Stimulated activated CD4-positive, alpha-beta T cell treated with anti-CD3 and anti-CD28 coated beads, Interleukin-4, amount 100 ng/mL, for 24 hours (primary cell): ENCODE measurements at regions not wholly inside any gene's neighbourhood (a gene's known extent, or its start where the extent isn't known, plus 50 kb on each side); places are given as distances from the start of the nearest gene placed in this dataset.
"Not testable (repeated sequence)": the region's sequence is repeated elsewhere in the genome, so short reads cannot be mapped to it uniquely, and the experiment has no call there.

ENCODE experiments used
- DNase-seq: peaks from one replicate; pipeline ENCODE4 v3.0.0-alpha.2; 2020

DNA sequence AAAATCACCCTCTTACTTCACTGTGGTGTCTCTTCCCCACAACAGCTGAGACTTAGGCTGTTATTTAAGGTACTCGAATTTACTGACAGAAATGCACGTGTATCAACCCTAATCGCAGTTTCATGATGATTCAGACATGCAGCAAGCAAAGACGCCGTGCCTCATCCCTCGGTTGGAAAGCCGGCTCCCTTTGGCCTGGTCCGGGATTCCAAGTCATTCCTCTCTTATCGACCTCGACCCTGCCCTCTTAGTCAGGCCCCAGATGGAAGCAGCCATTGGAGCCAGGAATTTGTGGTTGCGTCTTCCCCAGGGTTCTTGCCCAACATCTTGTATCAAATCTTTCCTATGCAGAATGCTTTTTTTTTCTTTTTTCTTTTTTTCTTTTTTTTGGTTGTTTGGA is 229.5 kb downstream of the GATA3 start:
- DNase-seq = no peak

DNA sequence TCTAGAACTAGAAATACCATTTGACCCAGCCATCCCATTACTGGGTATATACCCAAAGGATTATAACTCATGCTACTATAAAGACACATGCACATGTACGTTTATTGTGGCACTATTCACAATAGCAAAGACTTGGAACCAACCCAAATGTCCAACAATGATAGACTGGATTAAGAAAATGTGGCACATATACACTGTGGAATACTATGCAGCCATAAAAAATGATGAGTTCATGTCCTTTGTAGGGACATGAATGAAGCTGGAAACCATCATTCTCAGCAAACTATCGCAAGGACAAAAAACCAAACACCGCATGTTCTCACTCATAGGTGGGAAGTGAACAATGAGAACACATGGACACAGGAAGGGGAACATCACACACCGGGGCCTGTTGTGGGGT is 231.5 kb downstream of the GATA3 start:
- DNase-seq = not testable (repeated sequence)

DNA sequence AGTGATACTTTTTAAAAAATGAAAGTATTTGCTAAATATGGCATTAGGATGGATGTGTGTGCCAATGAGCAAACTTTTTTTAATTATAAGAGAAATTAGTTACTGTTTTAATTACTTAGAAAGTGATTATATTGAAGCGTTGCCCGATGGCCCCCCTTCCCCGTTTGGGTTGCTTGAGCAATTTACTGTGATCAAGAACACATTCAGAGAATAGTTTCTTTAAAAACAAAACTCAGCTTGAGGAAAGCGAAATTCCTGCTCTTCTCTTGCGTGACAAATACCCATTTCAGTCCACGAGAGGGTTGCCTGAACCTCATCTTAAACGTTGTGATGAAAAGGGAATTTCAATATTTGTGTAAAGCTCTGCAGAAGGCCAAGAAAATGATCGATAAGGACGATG is 234.1 kb downstream of the GATA3 start:
- no peak for DNase-seq

DNA sequence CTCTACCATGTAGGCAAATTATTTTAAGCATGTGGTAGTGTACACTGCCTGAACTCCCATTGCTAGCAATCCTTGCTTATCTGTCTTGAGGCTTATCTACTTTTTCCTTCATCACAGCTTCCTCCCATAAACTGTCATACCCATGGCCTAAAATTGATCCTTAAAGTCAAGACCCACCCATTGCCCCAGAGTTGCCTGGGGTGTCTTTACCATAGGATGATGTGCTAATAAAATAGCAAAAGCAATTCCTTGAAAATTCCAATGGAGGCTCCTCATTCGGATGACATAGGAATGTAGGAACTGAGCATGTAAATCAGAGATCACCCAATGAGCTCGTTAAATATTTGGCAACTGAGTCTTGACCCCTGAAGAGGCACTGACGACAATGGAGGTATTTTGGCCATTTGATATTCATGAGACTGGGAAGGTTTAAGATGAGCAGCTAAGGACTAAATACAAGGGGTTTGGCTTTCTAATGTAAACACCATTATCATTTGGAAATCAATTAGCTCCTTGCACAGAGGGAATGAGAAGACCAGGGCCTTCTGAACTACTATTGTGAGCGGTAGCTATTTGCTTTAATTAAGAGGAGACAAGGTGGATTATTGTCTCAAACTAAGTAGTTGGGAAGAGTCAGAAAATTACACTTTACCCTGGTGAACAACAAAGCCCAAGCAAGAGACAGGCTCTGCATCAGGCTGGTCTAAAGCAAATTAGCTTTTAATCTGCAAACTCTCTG is 234.9 kb downstream of the GATA3 start:
- no peak for DNase-seq

DNA sequence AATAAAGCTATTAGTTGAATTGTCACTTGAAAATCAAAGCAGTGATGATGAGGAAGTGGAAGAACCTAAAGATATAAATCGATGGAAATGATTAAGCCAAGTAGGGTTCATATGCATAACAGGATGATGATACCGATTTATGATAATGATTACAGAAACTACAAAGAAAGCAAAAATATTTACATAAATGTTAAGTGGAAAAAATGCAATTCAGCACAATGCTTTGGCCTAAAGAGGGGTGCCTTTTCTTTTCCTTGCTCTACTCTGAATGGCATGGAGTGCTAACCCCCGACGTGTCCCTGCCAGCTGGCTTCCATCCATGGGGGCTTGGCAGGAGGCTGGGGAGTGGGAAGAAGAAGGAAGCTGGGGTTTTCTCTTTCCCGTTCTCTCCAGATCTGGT is 240.3 kb downstream of the GATA3 start:
- no peak for DNase-seq

DNA sequence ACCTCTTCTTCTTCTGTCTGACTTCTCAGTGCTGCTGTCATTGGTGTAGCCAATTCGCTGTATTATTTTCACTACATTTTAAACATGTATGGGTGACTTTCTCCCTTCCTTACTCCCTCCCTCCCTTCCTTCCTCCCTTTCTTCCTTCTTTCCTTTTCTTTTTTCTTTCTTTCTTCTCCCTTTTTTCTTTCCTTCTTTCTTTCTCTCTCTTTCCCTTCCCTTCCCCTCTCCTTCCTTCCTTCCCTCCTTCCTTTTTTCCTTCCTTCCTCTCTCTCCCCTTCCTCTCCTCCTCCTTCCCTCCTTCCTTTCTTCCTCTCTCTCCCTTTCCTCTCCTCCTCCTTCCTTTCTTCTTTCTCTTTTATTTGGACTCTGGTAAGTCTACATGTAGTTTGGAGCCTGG is 240.8 kb downstream of the GATA3 start:
- DNase-seq = no peak

DNA sequence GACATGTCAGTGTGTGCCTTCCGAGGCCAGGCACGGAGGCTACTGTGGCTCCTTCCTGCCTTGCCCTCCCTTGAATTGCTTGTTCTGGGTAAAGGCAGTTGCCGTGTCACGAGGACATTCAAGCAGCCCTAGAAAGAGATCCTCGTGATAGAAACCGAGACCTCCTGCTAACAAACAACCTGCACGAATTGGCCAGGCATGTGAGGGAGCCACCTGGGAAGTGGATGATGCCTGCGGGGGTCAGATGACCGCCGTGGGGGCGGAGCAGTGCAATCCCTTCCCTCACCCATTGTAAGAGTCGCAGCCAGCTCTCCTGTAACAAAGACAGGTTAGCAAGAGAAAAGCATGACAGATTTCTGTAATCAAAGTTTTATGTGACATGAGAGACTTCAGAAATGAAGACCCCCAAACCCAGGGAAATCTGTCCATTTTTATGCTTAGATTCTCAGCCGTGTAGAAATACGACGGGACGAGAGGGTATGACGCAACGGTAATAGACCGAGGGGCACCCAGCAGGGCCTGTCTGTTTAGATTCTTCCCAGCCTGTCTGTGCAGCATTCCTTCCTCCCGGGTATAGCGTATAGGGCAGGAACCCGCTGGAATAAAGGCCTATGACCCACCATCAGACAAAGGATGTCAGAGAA is 241.7 kb downstream of the GATA3 start:
- no peak for DNase-seq

DNA sequence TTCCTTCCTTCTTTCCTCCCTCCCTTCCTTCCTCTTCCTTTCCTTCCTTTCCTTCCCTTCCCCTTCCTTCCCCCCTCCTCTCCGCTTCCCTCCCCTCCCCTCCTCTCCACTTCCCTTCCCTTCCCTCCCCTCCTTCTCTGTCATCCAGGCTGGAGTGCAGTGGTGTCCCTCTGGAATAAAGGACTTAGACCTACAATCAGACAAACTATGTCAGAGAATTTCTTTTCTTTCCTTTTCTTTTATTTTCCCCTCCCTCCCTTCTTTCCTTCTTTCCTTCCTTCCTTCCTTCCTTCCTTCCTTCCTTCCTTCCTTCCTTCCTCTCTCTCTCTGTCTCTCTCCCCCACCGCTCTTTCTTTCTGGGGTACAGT is 242.2 kb downstream of the GATA3 start:
- no peak for DNase-seq

DNA sequence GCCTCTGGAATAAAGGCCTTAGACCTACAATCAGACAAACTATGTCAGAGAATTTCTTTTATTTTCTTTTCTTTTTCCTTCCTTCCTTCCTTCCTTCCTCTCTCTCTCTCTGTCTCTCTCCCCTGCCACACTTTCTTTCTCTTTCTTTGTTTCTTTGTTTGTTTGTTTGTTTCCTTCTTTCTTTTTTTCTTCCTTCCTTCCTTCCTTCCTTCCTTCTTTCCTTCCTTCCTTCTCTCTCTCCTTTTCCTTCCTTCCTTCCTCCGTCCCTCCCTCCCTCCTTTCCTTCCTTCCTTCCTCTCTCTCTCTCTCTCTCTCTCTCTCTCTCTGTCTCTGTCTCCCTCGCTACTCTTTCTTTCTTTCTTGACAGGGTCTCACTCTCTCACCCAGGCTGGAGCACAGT is 242.6 kb downstream of the GATA3 start:
- no peak for DNase-seq

DNA sequence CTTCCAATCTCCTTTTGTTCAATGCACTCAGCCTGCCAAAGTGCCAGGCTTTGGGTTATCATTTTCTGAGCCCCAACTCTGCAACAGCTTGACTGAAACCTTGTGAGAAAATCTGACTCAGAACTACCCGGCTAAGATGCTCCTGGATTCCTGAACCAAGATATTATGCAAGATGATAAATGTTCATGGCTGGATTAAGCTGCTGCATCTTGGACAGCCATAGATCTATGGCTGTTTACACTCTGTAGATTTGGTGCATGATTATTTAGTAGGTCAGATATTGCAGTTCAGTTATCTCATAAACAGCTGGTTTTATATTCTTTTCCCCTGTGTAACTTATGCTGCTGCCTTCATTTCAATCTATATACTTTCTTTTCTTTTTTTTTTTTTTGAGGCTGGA is 243.5 kb downstream of the GATA3 start:
- DNase-seq = no peak

DNA sequence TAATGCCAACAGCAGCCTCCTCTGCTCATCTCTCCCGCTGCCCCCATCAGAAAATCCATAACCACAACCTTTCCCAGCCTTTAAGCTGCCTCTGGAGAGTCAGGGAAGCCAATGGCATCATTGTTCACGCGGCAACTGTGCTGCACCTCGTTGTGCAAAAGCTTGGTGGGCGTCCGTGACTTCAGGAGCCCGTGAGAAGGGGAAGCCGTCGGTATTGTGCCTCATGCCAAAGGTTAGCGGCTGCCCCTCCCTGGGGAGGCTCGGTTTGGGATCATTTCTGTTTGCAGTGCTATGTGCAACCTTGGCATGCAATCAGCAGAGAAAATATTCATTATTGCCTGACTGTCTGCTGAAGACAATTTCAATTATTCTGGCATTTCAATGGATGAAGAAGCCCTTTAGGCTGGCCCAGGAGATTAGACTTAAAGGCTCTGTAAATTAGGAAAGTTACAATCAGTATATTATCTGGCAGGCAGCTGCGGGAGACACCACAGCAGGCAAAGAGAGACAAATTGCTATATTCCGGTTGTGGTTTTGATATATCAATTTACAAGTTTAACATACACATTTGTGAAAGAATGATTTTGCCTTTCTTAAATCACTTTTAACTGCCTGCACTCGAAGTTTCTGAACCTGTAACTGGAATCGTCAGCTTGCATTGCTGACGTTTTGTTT is 244.5 kb downstream of the GATA3 start:
- DNase-seq = no peak

DNA sequence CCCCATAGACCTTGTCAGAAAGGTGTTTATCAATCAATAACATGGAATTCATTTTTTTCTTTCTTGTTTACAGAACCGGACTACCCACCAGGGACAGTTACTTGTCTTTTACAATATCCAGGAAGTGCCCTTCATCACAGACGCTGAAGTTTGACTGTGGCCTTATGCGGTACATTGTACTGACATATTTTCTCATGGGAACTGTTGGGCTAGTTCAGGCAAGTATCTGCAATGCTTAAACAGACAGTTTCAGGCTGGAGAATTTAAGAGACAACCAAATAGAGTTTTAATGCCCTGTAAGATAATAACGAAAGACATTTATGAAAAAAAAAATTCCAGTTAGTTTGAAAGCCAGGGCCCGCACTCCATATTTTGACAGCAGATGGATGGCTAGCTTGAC is 246.4 kb downstream of the GATA3 start:
- DNase-seq = no peak

DNA sequence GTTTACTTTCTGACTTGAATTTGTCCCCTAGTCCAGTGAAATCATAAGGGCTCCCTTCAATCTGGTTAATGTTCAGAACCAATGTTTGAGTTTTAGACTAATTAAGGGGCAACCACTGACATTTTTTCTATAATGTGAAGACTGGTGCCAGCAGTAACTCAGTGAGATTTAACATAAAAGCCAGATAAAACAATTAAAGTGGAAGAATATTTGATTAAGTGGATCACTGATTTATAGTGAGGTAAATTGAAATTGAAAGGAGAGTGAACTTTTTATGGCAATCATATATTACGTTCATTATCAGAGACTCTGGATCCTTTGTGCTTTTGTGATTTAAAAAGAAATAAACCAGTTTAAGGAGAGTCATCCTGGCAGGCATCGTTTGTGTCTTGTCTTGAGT is 246.8 kb downstream of the GATA3 start:
- DNase-seq = no peak

DNA sequence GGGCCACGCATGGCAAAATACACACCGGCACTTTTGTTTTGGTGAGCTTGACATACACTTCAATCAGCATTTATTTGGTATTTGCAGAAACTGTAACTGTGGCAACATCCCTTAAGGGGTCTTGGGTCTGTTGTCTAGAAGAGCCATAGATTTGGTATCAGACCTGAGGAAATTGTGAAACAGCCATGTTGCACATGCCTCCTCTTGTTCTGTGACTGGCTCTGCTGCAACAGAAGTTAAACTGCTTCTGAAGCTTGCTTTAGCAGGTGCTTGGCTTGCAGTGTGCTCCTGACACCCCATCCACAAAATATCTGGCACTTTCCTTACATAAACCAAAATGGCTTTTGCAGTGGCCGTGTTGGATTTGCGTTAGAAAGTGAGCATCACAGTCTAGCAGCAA is 247.3 kb downstream of the GATA3 start:
- no peak for DNase-seq

DNA sequence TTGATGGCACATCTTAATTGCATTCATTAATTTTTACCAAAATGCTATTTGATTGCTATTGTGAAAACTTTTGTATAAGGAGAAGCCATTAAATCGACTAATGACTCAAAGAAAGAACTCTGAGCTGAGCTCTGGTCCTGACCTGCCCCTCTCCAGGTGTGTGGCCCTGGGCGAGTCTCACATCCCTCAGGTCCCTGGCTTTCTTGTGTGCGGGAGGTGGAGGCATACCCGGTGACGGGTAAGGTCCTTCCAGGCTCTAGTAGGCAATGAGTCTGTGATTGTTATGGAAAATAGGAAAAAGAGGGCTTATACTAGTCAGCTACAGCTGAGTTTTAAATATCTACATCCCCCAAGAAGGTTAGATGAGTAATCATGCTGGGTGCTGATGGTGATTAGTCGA is 248.1 kb downstream of the GATA3 start:
- no peak for DNase-seq

DNA sequence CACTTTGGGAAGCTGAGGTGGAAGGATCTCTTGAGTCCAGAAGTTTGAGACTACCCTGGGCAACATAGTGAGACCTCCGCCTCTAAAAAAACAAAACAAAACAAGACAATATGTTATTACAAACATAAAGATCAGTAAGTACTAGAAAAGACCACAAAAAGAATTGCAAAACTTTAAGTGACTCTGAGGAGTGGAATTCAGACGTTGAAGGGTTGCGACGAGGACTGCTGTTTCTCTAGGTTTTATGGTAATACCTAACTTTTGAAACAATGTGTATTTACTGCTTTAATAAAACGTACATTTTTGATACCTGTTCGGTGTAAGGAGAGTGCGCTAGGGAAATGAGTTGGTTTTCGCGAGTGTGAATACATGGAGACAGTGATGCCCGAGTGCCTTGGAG is 250.4 kb downstream of the GATA3 start:
- no peak for DNase-seq

DNA sequence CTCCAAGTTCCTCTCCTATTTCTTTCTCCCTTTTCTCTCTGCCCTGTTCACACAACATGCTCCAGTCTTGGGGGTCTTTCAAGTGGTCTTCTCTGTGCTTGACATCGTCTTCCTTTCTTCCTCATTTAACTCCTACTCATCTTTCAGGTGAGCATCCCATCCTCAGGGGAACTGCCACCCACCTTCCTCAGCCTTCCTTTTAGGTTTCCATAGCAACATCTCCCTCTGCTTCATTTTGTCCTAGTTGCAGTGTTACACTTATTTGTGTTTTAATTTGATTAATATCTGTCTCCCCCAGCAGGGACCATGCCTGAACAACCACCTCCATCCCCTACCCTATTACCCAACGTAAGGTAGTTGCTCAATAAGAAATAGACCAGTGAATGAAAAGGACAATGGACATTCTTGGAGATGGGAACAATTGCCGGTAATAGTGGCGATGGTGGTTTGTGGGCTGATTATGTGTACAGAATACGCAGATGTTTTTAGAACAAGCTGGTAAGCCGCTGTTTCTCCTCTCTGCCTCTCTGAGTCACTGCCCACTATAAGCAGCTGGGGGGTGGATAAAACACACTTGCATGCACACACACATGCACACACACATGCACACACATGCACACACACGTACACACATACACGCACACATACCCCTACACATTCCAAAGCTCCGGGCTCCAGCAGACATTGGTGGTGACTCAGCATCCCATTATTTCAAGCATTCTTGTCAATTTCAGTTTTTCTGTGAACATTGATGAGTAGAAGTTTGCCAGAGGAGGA is 251.6 kb downstream of the GATA3 start:
- DNase-seq = no peak

DNA sequence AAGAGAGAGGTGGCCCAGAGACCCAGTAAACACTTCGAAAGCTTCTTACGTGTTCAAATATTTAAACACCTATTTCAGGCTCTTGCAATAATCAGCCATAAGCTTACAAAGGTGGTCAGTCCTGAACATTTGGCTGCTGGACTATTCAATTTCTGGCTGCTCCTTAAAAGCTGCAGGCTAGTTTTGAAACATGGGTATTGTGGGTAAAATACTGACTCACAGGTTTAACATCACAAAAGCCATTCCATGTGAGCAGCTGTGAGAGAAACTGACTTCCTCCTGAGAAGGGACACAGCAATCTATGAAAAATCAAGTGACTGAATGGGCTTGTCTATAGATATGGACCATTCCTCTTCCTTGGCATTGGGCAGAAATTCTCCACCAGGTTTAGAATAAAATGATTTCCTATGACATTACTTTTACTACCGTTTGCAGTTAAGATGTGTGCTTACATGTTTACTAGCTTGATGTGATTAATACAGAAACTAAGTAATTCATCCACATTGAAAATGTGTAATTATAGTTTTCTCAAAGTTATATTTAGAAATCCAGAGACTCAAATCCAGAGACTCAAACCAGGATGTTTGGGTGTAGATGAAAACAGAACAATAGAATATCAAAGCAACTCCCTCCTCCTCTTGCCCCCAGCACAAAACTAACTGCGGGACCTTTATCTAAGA is 252.3 kb downstream of the GATA3 start:
- no peak for DNase-seq

DNA sequence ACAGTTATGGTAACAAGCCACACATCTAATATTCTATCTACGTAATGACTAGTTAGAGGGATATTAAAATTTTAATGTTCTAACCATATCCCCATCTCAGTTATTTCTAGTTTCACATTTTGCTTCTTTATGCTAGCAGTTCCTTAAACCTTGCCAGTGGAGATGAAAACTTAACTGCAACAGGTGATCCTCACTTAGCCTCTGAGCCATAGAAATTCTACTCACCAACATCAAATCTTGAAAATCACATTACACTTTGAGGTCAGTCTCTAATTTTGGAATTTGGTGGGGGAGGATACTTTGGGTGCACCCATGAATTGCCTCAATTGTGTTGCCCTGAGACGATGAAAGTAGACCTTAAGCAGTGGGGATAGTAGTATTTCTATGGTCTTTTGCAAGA is 256.4 kb downstream of the GATA3 start:
- DNase-seq = no peak

DNA sequence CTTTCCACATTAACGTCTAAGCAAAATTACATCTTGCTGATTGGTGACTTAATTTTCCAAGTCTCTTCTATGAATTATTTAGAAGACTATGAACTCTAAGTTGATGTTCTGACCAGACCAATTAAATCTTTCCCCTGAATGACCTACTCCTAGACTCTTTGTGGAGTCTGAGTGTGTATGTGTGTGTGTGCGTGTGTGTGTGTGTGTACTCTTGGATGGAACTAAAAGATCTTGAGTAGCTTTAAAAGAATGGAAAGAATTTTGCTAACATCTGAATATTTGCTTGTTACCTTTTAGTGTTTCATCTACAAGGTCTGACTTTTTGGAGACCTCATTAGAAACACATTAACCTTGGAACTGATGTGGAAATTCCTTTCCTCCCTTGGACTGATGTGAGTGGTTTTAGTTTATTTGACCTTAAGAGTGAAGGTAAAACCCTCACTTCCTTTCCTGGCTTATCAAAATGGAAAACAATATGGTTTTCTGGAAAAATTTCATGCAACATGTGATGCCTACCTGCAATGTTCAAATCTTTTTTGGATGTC is 257.1 kb downstream of the GATA3 start:
- DNase-seq = no peak

DNA sequence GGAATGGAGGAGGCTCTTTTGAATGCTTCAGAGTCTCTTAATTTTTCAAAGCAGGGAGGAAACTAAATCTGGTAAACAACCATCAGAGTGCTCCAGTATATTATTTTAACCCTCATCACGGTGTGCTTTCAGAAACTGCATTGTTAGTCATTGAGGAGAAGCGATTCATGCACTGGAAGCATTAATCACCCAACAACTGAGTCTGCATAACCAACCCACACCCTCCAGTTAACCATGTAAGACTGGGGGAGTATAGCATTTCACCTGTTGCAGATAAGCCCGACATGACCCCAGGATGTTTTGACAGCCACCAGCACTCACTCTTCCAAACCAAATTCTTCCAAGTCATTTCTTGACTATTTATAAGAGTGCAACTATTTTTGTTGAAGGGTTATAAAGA is 257.6 kb downstream of the GATA3 start:
- DNase-seq = no peak

DNA sequence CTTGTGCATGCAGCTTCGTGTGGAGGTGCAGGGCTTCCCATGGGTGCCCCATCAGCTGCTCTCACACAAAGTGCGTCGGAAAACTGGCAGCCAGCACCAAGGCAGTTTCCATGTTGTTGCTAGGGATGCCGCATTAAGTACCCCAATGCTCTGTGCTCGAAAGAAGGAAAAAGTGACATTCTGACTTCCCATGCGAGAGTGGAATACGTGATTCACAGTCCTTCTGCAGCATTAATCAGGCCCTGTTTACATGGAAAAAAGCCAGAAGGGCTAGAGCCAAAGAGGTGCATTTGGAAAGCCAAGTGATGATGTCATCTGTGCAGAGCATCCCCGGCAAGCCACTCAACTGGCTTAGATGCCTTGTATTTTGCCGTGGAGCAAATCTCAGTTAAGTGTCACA is 258.3 kb downstream of the GATA3 start:
- no peak for DNase-seq

DNA sequence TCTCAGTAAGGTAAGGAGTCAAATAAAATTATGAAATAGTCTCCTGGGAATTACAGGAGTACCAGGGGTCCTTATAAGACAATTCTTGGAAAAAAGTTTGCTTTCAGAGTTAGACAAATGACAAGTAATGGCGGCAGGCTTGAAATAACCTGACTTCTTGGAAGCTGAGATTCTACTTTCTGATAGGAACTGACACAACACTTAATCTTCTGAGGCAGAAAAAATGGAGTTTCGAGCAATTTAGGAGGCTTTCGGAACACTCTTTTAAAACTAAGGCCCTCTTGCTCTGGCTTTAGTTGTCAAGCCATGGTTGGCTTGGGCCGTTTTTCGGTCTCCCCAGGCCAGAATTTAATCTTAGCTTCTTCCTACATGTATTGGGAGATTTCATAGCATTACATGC is 260.0 kb downstream of the GATA3 start:
- DNase-seq = no peak
